ENCODE measurements at regions not wholly inside any gene's neighbourhood (a gene's known extent, or its start where the extent isn't known, plus 50 kb on each side); places are given as distances from the start of the nearest gene placed in this dataset.
"Not testable (repeated sequence)": the region's sequence is repeated elsewhere in the genome, so short reads cannot be mapped to it uniquely, and the experiment has no call there.

DNA sequence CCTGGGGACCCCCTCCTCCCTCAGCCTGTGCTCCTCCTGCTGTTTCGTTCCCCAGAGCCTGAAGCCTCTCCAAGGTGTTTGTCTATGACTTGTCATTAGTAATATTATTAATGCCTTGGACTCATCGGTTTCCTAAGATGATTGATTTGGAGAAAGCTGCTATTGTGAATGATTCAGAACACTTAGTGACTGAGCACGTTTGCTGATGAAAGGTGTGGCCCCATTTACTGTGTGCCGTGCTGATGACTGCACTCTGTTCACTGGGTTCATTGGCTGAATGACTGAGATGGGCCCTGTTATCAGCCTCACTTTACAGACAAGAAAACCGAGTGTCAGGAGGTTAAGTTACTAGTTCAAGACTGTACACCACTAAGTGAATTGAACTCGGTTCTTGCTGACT, 111.4 kb downstream of the SPP2 start:
- TF ChIP-seq CTCF (IDR thresholded peaks at IDR 0.05; ENCODE audit: low read depth, low read length), result no peak
- ChIA-PET POLR2A (no interaction called here), CTCF (interaction anchor here (1.5 kb wide), 1 partner anchor 27 kb away, joined by 3 read pairs; no protein-coding TSS in a partner anchor)
- no peak overlapping the region for H3K4me3 ChIP-seq (ENCODE audit: low read depth, low read length)
- H3K9me3 ChIP-seq (ENCODE audit: control insufficient read depth, insufficient read depth, low read length), result no peaks in the 10 kb centered on the region; the same call in 1 of the 2 replicates
- H3K27me3 ChIP-seq (ENCODE audit: control insufficient read depth, insufficient read depth, low read length), result no peaks in the 10 kb centered on the region
- no peak for DNase-seq (ENCODE audit: low read depth, low spot score)
- H3K27ac ChIP-seq (ENCODE audit: low read depth, low read length), result no peak overlapping the region

DNA sequence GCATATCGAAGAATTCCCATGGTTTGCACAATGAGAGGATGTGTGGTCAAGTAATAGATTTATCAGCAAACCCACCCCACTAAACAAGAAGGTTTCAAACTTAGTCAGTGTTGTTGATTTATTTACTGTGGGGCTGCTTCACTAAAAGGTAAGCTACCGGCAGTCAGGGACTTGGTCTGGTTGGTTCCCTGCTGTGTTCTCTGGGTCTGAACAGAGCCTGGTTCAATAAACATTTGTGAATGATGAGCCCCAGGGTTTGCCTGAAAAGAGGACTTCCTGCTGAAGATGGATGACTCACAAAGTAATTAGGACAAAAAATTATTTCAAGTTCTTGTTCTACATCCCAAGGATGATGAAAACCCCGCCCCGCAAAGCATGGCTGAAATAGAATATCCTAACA, 108.3 kb downstream of the SPP2 start:
- DNase-seq (ENCODE audit: low read depth, low spot score), result no peak
- H3K9me3 ChIP-seq (ENCODE audit: control insufficient read depth, insufficient read depth, low read length), result no peaks in the 10 kb centered on the region; the same call in 1 of the 2 replicates

GRCh38 chr2:234157817-234158588, 107.5 kb downstream of the SPP2 start:
- H3K27me3 ChIP-seq (ENCODE audit: control insufficient read depth, insufficient read depth, low read length), result peaks cover 3% of the 10 kb centered on the region
- no peaks in the 10 kb centered on the region; the same call in 1 of the 2 replicates for H3K9me3 ChIP-seq (ENCODE audit: control insufficient read depth, insufficient read depth, low read length)
- POLR2A ChIA-PET, result no interaction called here
- H3K4me3 ChIP-seq (ENCODE audit: low read depth, low read length), result no peak overlapping the region
- no peak overlapping the region for H3K27ac ChIP-seq (ENCODE audit: low read depth, low read length)
- CTCF ChIA-PET, result no interaction called here
- no peak for TF ChIP-seq CTCF (IDR thresholded peaks at IDR 0.05; ENCODE audit: low read depth, low read length)
- no peak for DNase-seq (ENCODE audit: low read depth, low spot score)

More for the DNA sequence above, 108.3 kb downstream of the SPP2 start:
- Histone ChIP-seq H3K4me3 (ENCODE audit: low read depth, low read length) (no peak overlapping the region), H3K27me3 (ENCODE audit: control insufficient read depth, insufficient read depth, low read length) (peaks cover 3% of the 10 kb centered on the region), H3K27ac (ENCODE audit: low read depth, low read length) (no peak overlapping the region)
- no peak for TF ChIP-seq CTCF (IDR thresholded peaks at IDR 0.05; ENCODE audit: low read depth, low read length)
- ChIA-PET CTCF (no interaction called here), POLR2A (no interaction called here)

- H3K4me3 ChIP-seq (ENCODE audit: low read depth, low read length), result no peak overlapping the region
- ChIA-PET CTCF (no interaction called here), POLR2A (no interaction called here)
- peaks cover 3% of the 10 kb centered on the region for H3K27me3 ChIP-seq (ENCODE audit: control insufficient read depth, insufficient read depth, low read length)
- TF ChIP-seq CTCF (IDR thresholded peaks at IDR 0.05; ENCODE audit: low read depth, low read length), result no peak
- DNase-seq (ENCODE audit: low read depth, low spot score), result no peak
- H3K27ac ChIP-seq (ENCODE audit: low read depth, low read length), result no peak overlapping the region
- H3K9me3 ChIP-seq (ENCODE audit: control insufficient read depth, insufficient read depth, low read length), result no peaks in the 10 kb centered on the region; the same call in 1 of the 2 replicates
Observed at GRCh38 chr2:234156326-234156725, 105.8 kb downstream of the SPP2 start.

DNA sequence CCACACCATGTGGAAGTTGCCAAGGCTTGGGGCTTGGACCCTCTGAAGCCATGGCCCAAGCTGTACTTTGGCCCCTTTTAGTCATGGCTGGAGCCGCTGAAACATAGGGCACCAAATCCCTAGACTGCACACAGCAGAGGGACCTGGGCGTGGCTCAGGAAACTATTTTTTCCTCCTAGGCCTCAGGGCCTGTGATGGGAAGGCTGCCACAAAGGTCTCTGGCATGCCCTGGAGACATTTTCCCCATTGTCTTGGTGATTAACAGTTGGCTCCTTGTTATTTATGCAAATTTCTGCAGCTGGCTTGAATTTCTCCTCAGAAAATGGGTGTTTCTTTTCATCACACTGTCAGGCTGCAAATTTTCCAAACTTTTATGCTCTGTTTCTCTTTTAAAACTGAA, 102.3 kb downstream of the SPP2 start:
- H3K4me3 ChIP-seq (ENCODE audit: low read depth, low read length); CTCF ChIA-PET; H3K9me3 ChIP-seq (ENCODE audit: control insufficient read depth, insufficient read depth, low read length); POLR2A ChIA-PET; H3K27ac ChIP-seq (ENCODE audit: low read depth, low read length); DNase-seq (ENCODE audit: low read depth, low spot score); H3K27me3 ChIP-seq (ENCODE audit: control insufficient read depth, insufficient read depth, low read length): not testable (repeated sequence)
